Stromal cell of bone marrow (primary cell): ENCODE measurements at regions not wholly inside any gene's neighbourhood (a gene's known extent, or its start where the extent isn't known, plus 50 kb on each side); places are given as distances from the start of the nearest gene placed in this dataset.
A peak's percentile ranks its signal among the peaks of the same experiment; 100 is the strongest.
"Not testable (repeated sequence)": the region's sequence is repeated elsewhere in the genome, so short reads cannot be mapped to it uniquely, and the experiment has no call there.

Experiments
- DNase-seq: peaks from one replicate; pipeline ENCODE4 v3.0.0-alpha.2; 2012; ENCODE audit warnings: low read depth

DNA sequence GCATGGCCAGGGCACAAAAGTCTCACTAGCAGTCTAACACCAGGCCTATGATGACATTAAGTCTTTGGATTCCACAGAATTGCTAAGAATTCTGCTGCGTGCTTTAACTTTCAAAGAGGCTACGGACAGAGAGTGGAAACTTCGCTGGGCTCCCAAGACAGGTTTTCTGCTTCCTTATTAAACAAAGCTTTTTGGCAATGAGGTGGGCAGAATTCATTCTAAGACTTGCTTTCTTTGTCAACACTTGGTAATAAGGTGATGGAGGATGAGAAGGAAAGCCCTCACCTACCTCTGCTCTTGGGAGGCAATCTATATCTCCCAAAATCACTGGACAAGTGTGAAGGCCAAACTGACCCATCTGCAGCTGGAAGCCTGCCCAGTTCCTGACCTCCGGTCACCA is 231.9 kb downstream of the ATPSCKMT start:
- DNase-seq = no peak

- not testable (repeated sequence) for DNase-seq
These were observed 233.1 kb downstream of the ATPSCKMT start for GRCh38 chr5:10016559-10016958.

GRCh38 chr5:10015681-10016080 is 234.0 kb downstream of the ATPSCKMT start:
- DNase-seq = not testable (repeated sequence)

DNA sequence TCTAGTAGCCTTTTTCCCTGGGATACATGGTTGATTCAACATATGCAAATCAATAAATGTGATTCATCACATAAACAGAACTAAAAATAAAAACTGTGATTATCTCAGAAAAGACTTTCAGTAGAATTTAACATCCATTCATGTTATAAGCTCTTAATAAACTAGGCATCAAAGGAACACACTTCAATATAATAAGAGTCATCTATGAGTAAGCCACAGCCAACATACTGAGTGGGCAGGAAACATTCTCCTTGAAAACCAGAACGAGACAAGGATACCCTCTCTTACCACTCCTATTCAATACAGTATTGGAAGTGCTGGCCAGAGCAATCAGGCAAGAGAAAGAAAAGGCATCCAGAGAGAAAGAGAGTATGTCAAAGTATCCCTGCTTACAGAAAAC is 239.9 kb downstream of the ATPSCKMT start:
- no peak for DNase-seq

GRCh38 chr5:9987101-9987500 is 262.6 kb downstream of the ATPSCKMT start:
- no peak for DNase-seq

- DNase-seq = no peak
These were observed 272.6 kb downstream of the ATPSCKMT start for GRCh38 chr5:9977070-9977469.

- no peak for DNase-seq
These were observed 273.1 kb downstream of the ATPSCKMT start for GRCh38 chr5:9976621-9977020.

DNA sequence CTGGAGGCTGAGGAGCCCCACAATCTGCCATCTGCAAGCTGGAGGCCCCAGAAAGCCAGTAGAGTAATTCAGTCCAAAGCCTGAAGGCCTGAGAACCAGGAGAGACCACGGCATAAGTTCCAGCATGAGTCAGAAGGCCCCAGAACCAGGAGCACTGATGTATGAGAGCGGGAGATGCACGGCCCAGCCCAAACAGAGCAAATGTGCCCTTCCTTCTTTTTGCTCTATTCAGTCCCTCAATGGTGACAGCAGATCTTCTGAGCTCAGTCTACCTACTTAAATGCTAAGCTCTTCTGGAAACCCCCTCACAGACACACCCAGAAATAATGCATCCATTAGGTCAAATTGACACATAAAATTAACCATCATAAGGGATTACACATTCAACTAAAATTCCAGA is 277.6 kb downstream of the ATPSCKMT start:
- no peak for DNase-seq

GRCh38 chr5:9971301-9971700 is 278.4 kb downstream of the ATPSCKMT start:
- DNase-seq = no peak

DNA sequence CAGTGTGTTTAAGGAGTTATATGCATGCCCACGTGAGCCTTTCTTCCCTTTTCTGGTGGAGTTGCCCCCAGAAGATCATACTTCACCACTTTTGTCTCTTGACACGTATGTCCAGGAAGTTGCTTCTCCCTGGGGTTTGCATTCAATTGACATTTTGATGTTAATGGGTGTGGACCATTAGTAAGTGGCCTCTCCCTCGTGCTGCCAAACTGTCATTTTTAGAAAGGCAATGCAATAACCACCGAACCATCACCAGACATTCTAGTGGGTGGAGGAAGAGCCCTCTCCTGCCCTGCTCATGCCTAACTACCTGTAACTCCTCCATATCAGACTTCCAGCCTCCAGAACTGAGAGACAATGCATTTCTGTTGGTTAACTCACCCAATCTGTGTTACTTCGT is 290.8 kb downstream of the ATPSCKMT start:
- no peak for DNase-seq

DNA sequence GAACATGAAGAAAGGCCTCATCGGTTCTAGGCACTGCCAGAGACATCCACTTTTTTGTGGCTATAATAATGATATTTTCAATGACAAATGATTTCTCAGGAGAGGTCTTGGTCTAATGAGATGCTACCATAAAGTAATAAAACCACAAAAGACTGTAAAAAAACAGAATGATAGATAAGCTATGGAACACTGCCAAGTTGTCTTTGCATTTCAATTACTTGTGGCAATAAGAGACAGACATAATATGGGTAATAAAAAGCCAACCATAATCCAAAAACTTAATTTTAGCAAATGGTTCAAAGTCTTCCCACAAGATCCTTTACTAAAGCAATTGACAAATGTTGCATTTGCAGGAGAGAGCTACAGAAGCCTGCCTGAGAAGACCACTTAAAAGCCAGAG is 292.5 kb downstream of the ATPSCKMT start:
- no peak for DNase-seq

DNA sequence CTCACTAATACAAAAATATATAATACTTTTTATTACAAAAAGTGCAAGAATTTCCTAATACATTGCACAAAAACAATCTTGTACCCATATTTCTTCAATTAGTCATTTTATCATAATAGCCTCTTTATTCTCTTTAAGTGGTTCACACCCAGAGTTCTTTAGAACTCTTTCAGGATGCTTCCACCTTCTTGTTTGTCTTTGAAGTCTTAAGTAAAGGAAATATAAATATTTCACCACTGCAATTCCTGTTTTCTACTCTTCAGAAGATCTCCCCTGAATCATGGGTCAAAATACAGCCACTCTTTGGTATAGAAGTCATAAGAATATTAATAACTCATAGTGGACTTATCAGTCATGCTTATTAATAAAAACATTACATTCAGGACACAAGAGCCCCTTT is 293.0 kb downstream of the ATPSCKMT start:
- DNase-seq = no peak

DNA sequence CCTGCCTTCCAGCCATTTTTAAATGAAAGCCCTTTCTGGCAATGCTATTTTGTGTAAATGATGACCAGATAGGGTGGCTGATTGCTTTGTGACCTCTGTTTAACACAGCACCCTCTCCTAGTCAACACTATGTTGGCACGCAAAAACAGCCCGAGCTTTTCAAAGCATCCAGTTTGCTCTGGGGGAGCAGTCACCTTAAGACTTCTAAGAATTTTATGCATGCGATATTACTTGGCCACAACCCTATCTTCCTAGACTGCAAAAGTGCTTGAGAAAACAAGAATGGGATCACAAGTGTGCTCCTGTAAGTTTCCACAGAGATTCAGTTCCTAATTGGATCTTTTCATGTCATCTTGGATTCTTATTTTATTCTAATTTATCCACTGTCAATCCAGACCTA is 294.1 kb downstream of the ATPSCKMT start:
- no peak for DNase-seq

GRCh38 chr5:9954869-9955268 is 294.8 kb downstream of the ATPSCKMT start:
- no peak for DNase-seq

DNA sequence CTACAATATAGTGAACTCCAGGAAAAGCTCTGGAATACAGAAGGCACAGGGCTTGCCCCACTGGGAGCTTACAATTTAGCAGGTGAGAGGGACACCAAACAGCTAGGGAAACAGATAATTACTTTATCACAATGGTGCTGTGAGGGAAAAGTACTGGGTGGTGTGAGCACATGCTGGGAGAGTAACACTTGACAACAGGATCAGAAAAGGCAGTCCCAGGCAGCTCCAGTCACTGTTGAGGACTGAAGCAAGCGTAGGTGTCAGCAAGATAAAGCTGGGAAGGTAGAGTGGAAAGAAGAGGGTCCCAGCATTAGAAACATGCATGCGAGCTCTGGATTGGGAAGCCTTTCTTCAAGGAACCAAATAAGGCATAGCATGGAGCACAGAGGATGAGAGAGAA is 296.0 kb downstream of the ATPSCKMT start:
- no peak for DNase-seq

DNA sequence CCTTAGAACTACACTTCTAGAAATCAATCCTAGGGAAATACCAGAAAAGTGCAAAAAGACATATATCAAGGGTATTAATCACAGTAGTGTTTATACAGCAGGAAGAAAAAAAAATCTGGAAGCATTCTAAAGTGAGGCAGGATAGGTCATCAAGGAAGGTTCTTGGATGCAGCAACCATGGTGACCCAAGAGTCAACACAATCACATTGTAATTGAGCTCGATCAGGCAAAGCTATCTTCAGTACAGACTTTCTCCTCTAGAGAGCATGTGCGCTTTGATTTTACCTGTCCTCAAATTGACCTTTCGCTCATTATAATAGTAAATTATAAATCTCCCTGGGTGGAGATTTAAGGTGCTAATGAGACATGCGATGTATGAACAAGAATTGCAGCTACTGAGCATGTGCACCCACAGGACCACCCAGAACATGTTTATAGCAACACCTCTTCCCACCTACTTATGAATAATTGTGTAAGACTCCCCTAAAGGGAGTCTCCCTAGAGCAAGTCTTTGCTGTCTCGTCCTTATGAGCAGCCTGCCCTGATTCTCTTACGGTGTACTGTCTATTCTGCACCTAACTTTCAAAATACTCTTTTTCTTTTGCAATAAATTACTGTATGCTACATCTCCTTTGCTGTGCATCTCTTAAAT is 297.7 kb downstream of the ATPSCKMT start:
- DNase-seq = no peak

- DNase-seq = no peak
These were observed 301.7 kb downstream of the ATPSCKMT start for GRCh38 chr5:9947944-9948343.

- DNase-seq = no peak
These were observed 302.4 kb downstream of the ATPSCKMT start for GRCh38 chr5:9947225-9947714.

DNA sequence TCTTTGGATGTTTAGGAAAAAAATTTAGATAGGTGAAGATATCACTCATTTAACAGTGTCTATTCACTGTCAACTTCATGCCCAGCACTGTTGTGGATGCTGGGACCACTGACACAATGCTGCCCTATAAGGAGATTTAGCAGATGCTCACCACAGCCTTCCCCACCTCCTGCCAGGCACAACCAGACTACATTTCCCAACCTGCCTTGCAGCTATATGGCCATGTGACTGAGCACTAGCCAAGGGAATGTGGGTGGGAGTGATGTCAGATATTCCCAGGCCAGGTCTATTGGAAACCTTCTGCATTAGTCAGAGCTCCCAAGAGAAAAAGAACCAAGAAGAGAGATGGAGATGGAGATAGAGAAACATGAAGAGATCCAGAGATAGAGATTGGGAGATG is 302.6 kb upstream of the TAS2R1 start:
- DNase-seq = peak; percentile 25

GRCh38 chr5:9930156-9930555 is 300.0 kb upstream of the TAS2R1 start:
- DNase-seq = no peak

GRCh38 chr5:9928326-9928725 is 298.2 kb upstream of the TAS2R1 start:
- no peak for DNase-seq

GRCh38 chr5:9927521-9927997 is 297.4 kb upstream of the TAS2R1 start:
- DNase-seq = no peak

DNA sequence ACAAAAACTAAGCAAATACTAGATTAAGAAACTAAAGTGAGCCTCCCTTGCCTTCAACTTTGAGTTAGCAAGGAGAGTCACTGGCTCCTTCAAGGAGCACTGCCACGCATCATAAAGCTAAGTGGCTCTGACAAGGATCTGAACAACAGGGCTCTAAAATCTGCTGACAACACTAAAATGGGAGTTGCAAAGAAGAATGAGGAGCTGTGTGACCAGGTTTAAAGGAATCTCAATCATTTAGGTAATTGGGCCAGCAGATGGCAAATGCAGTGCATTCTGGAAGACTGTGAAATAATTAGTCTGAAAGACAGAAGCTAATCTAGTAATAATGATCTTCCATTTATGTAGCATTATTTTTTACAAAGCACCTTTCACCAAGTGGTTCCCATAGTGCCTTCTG is 297.0 kb upstream of the TAS2R1 start:
- DNase-seq = no peak

- peak; percentile 93 for DNase-seq
These were observed 294.5 kb upstream of the TAS2R1 start for GRCh38 chr5:9924614-9925013.
